NCI-H526 (cell line): ENCODE measurements at regions not wholly inside any gene's neighbourhood (a gene's known extent, or its start where the extent isn't known, plus 50 kb on each side); places are given as distances from the start of the nearest gene placed in this dataset.
"Not testable (repeated sequence)": the region's sequence is repeated elsewhere in the genome, so short reads cannot be mapped to it uniquely, and the experiment has no call there.

Source experiments
- DNase-seq, 2 experiments: peaks; one replicate each; lab custom pipeline; 2025; lab: John Stamatoyannopoulos, UW

- no peak for DNase-seq
These were observed 1264.5 kb upstream of the PHF14 start for GRCh38 chr7:9709216-9709615.

GRCh38 chr7:9711259-9711918 lies 1262.3 kb upstream of the PHF14 start:
- DNase-seq, result no peak

- DNase-seq, result peak in 1 of 2 experiments; percentile 51
These were observed 1255.5 kb upstream of the PHF14 start for GRCh38 chr7:9718071-9718661.

GRCh38 chr7:9719303-9719702 lies 1254.4 kb upstream of the PHF14 start:
- no peak for DNase-seq

- no peak for DNase-seq
These were observed 1254.0 kb upstream of the PHF14 start for GRCh38 chr7:9719721-9720120.

GRCh38 chr7:9725940-9726663 lies 1247.6 kb upstream of the PHF14 start:
- not testable (repeated sequence) for DNase-seq

GRCh38 chr7:9726811-9727210 lies 1246.9 kb upstream of the PHF14 start:
- DNase-seq, result not testable (repeated sequence)

- DNase-seq, result not testable (repeated sequence)
These were observed 1246.2 kb upstream of the PHF14 start for GRCh38 chr7:9727467-9727869.

- DNase-seq, result not testable (repeated sequence)
These were observed 1245.5 kb upstream of the PHF14 start for GRCh38 chr7:9728014-9728657.

- no peak for DNase-seq
These were observed 1221.6 kb upstream of the PHF14 start for GRCh38 chr7:9752033-9752432.

- DNase-seq, result no peak
These were observed 1212.4 kb upstream of the PHF14 start for GRCh38 chr7:9761224-9761623.

GRCh38 chr7:9776900-9777299 lies 1196.8 kb upstream of the PHF14 start:
- DNase-seq, result no peak

GRCh38 chr7:9778367-9778766 lies 1195.3 kb upstream of the PHF14 start:
- no peak for DNase-seq

- no peak for DNase-seq
These were observed 1192.0 kb upstream of the PHF14 start for GRCh38 chr7:9781710-9782109.

- DNase-seq, result no peak
These were observed 1191.4 kb upstream of the PHF14 start for GRCh38 chr7:9782275-9782674.

GRCh38 chr7:9785211-9785610 lies 1188.5 kb upstream of the PHF14 start:
- DNase-seq, result no peak

- DNase-seq, result no peak
These were observed 1177.4 kb upstream of the PHF14 start for GRCh38 chr7:9796241-9796640.

GRCh38 chr7:9822458-9823290 lies 1151.0 kb upstream of the PHF14 start:
- no peak for DNase-seq

- DNase-seq, result peak; percentile 20 to 54
These were observed 1138.5 kb upstream of the PHF14 start for GRCh38 chr7:9835199-9835598.

GRCh38 chr7:9836671-9837070 lies 1137.0 kb upstream of the PHF14 start:
- no peak for DNase-seq

- no peak for DNase-seq
These were observed 1131.4 kb upstream of the PHF14 start for GRCh38 chr7:9842301-9842700.

- DNase-seq, result no peak
These were observed 1126.8 kb upstream of the PHF14 start for GRCh38 chr7:9846902-9847301.
